NCI-H2107 treated with DMSO at 0.1 percent for 48 hours (cell line): ENCODE measurements at regions not wholly inside any gene's neighbourhood (a gene's known extent, or its start where the extent isn't known, plus 50 kb on each side); places are given as distances from the start of the nearest gene placed in this dataset.
A peak's percentile ranks its signal among the peaks of the same experiment; 100 is the strongest.
"Not testable (repeated sequence)": the region's sequence is repeated elsewhere in the genome, so short reads cannot be mapped to it uniquely, and the experiment has no call there.

Experiments
- DNase-seq: peaks from one replicate; lab custom pipeline; 2025; ENCODE audit not compliant: unreplicated experiment; lab: John Stamatoyannopoulos, UW

GRCh38 chr9:31745886-31746285, 638.6 kb upstream of the ACO1 start:
- DNase-seq: no peak

DNA sequence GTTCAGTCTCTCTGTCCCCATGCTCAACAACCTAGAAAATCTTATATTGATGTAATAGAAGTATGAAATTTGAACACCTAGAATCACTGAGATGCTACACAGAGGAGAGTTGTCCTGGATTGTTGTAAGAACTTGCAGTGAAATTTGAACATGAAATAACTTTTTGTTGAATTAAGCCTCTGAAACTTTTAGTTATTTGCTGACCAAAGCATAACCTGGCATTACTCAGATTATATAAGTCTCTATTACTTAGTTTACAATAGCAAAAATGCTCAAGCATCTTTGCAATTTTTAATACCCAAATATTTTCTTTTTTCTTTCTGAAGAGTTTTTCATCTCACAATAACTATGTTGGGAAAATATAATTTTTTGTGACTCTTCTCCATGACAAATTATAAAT, 630.7 kb upstream of the ACO1 start:
- no peak for DNase-seq

DNA sequence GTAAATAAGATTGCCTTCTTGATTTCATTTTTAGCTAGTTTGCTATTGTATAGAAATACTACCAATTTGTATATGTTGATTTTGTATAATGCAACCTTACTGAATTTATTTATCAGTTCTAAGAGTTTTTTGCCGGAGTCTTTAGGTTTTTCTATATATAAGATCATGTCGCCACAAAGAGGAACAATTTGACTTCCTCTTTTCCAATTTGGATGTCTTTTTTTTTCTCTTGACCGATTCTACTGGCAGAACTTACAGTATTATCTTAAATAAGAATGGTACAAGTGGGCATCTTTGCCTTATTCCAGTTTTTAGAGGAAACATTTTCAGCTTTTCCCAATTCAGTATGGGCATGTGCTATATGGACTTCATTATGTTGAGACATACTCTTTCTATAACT, 624.7 kb upstream of the ACO1 start:
- no peak for DNase-seq

GRCh38 chr9:31774021-31774420, 610.4 kb upstream of the ACO1 start:
- not testable (repeated sequence) for DNase-seq

GRCh38 chr9:31774571-31774970, 609.9 kb upstream of the ACO1 start:
- no peak for DNase-seq

GRCh38 chr9:31776471-31776870, 608.0 kb upstream of the ACO1 start:
- DNase-seq: peak; percentile 49

- no peak for DNase-seq
Observed at GRCh38 chr9:31783491-31783890, 601.0 kb upstream of the ACO1 start.

- DNase-seq: no peak
Observed at GRCh38 chr9:31790720-31791119, 593.7 kb upstream of the ACO1 start.

- peak; percentile 1 for DNase-seq
Observed at GRCh38 chr9:31799953-31800609, 584.4 kb upstream of the ACO1 start.

GRCh38 chr9:31807574-31808256, 576.7 kb upstream of the ACO1 start:
- no peak for DNase-seq

- no peak for DNase-seq
Observed at GRCh38 chr9:31808766-31809165, 575.7 kb upstream of the ACO1 start.

DNA sequence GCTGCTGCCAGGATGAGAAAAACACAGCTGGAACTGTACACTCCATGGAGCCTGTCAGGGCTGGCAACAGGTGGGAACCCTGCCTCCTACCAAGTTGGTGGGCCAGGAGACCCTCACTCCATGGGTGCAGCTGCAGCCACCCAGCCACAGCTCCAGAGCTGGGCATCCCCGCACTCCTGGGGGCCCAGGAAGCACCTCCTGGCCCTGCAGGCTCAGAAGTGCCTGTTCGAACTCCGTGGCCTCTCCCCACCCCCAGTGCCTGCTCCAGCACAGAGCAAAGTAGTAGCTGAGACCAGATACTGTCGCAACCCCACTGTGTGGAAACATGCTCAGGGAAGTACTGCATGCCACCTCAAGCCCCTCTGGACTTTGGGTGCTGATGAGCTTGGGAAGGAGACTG, 564.0 kb upstream of the ACO1 start:
- DNase-seq: no peak

DNA sequence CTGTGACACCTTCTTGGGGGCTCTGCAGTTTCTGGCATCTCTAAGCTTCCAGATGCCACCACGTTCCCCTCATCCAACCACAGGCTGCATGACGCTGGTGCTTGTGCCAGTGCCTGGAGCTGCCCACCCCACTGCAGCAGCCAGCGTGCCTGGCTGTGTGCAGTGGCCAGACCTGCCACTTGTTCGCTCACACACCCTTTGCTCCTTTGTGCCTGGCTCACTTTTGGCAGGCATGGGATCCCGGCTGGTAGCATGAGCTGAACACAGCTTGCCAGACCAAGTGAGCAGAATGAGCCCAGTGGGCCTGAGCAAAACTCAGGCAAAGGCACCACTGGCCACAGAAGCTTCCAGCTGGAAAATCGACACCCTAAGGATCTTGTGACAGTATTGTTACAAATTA, 562.9 kb upstream of the ACO1 start:
- DNase-seq: no peak

GRCh38 chr9:31823365-31823764, 561.1 kb upstream of the ACO1 start:
- no peak for DNase-seq

DNA sequence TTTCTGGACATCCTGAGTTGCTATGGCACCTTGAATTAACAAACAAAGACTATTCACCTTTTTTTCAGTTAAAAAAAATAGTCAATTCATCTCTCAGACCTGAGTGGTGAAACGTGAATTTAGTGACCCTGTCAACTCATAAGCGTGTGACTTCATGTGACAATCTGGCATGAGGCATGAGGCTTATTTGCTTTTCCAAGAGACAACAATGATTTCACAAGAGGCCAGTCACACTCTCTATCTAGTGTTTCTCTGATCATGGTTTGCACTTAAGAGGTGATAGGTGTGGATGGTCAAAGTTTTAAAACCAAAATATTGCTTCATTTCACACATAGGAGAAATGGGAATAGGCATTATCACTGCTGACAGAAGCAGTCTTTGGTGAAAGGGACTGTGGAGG, 559.6 kb upstream of the ACO1 start:
- no peak for DNase-seq

GRCh38 chr9:31837211-31837610, 547.2 kb upstream of the ACO1 start:
- no peak for DNase-seq

- no peak for DNase-seq
Observed at GRCh38 chr9:31839273-31839672, 545.2 kb upstream of the ACO1 start.

GRCh38 chr9:31840702-31841101, 543.7 kb upstream of the ACO1 start:
- DNase-seq: no peak

- DNase-seq: no peak
Observed at GRCh38 chr9:31847963-31848362, 536.5 kb upstream of the ACO1 start.

DNA sequence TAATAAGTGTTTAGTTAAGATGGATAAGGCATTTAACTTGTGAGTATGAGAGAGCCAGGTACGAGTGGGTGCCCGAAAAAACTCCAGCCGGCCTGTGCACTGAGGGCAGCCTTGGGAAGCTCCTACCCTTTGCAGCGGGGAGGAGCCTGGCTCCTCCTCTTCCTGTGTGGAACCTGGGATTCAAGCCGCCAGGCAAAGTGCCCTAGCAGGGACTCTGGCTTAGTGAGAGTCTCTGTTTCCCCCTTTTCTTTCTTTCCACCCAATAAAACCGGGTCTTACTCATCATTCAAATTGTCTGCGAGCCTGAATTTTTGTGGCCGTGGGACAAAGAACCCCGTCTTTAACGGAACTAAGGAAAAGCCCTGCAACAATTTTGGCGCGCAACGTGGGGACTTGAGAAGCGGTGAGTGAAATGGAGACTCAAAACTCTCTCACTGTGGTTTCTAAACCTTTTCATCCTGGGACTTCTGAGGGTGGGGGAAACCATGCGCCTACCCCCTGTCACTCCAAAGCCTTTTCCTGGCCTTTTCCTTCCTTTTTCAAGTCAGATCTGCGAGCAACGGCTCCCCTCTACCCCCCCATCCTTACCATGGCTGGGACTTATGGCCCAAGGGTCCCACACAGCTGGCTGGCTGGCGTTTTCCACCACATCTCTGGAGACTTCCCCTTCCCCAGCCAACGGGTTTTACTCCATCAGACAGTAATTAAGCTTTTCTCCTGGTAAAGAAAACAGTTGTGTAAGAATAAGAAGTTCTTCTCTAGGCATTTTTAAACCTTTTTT, 535.7 kb upstream of the ACO1 start:
- DNase-seq: no peak

DNA sequence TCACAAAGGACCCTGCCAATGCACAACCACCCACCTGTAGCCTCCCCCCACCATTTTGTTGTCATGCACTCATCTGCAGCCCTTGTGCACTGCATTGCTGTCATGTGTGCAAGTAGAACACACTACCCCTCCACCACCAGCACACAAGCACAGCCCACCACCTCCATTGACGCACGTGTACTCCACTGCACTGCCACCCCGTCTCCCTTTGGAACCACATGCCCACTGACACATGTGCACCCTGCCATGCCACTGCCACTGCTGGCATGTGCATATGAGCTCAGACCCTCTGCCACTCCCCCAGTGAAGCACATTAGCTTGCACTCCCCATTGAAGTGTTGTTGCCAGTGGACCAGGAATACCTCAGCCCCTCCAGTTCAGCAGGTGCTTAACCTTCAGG, 530.3 kb upstream of the ACO1 start:
- DNase-seq: no peak

DNA sequence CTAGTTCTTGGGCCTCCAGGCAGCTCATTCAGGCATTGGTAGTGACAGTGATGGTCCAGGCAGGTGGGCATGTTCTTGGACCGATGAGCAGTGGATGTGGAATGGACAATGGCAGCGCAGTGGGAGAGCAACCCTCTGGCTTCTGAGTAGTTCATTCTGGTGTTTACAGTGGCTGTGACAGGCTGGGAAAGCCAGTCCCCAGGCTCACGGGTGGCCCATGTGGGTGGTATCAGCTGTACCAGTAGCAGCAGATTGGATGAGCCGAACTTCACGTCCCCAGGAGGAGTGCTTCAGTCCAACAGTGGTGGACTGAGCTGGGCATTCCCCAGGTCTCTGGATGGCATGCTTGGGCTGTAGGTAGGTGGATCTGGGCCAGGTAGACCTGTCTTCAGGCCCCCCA, 515.6 kb upstream of the ACO1 start:
- no peak for DNase-seq
